PC-9 (cell line): ENCODE measurements at regions not wholly inside any gene's neighbourhood (a gene's known extent, or its start where the extent isn't known, plus 50 kb on each side); places are given as distances from the start of the nearest gene placed in this dataset.

Experiments
- BruUV-seq: library from RNA; stranded (reverse); fragments of 400-500 nt; replicated peaks from 2 replicates; lab custom pipeline; 2021; lab: Mats Ljungman, UMichigan
- CTCF ChIA-PET: fragments of 300-600 bp; sonication (Branson Sonifier 250); formaldehyde crosslinking; loops from one replicate; lab custom pipeline; 2022; ENCODE audit warnings: antibody characterized with exemption; lab: Charles Lee
- POLR2A ChIA-PET: fragments of 300-600 bp; sonication (Branson Sonifier 250); formaldehyde crosslinking; loops from one replicate; lab custom pipeline; 2022; ENCODE audit warnings: antibody characterized with exemption; ENCODE audit not compliant: unreplicated experiment; lab: Charles Lee
- DNase-seq, 2 experiments: peaks; one replicate each; pipeline versions ENCODE4 v3.0.0 to v3.0.0-alpha.2; 2015 to 2022; ENCODE audit warnings: mixed read lengths in 1 of 2
- H2AFZ ChIP-seq: fragments of 200-600 bp; sonication (generic); 2 replicates; pipeline ENCODE4 v1.8.1; 2017; ENCODE audit warnings: antibody characterized with exemption
- H3F3A ChIP-seq: fragments of 200-600 bp; sonication (generic); 2 replicates; pipeline ENCODE4 v1.8.1; 2017; ENCODE audit warnings: antibody characterized with exemption, mild to moderate bottlenecking, low read depth; ENCODE audit not compliant: insufficient read depth
- H3K27ac ChIP-seq: fragments of 200-600 bp; sonication (generic); 2 replicates; pipeline ENCODE4 v1.6.1; 2016; ENCODE audit warnings: mixed run types
- H3K27me3 ChIP-seq: fragments of 200-600 bp; sonication (generic); 2 replicates; pipeline ENCODE4 v1.6.1; 2016; ENCODE audit warnings: low read depth, mixed run types; ENCODE audit not compliant: insufficient read depth
- H3K36me3 ChIP-seq: fragments of 200-600 bp; sonication (generic); 2 replicates; pipeline ENCODE4 v1.6.1; 2016; ENCODE audit warnings: low read depth, mixed run types
- H3K4me1 ChIP-seq: fragments of 200-600 bp; sonication (generic); replicated peaks from 2 replicates; pipeline ENCODE4 v1.6.1; 2016; ENCODE audit warnings: mixed run types; ENCODE audit not compliant: insufficient read depth
- H3K4me2 ChIP-seq: fragments of 200-600 bp; sonication (generic); 2 replicates; pipeline ENCODE4 v1.6.1; 2017; ENCODE audit warnings: mixed run types
- H3K4me3 ChIP-seq: fragments of 200-600 bp; sonication (generic); 2 replicates; pipeline ENCODE4 v1.6.1; 2016; ENCODE audit warnings: mixed run types
- H3K79me2 ChIP-seq: fragments of 200-600 bp; sonication (generic); 2 replicates; pipeline ENCODE4 v1.6.1; 2017; ENCODE audit warnings: low read depth, mixed run types
- H3K9me2 ChIP-seq: fragments of 200-600 bp; sonication (generic); 2 replicates; pipeline ENCODE4 v1.8.1; 2017; ENCODE audit warnings: mild to moderate bottlenecking; ENCODE audit not compliant: insufficient read depth
- H3K9me3 ChIP-seq: fragments of 200-600 bp; sonication (generic); 2 replicates; pipeline ENCODE4 v1.8.1; 2016; ENCODE audit warnings: low read depth; ENCODE audit not compliant: insufficient read depth
- H4K20me1 ChIP-seq: fragments of 200-600 bp; sonication (generic); 2 replicates; pipeline ENCODE4 v1.8.1; 2017; ENCODE audit not compliant: insufficient read depth
- CTCF ChIP-seq: fragments of 200-600 bp; sonication (generic); conservative IDR thresholded peaks from 2 replicates; pipeline ENCODE4 v1.6.1; 2017; ENCODE audit warnings: mixed run types, antibody characterized with exemption, mild to moderate bottlenecking, moderate library complexity
- EZH2 ChIP-seq: fragments of 200-600 bp; sonication (generic); IDR thresholded peaks from 2 replicates; pipeline ENCODE4 v1.8.0; 2017; ENCODE audit warnings: antibody characterized with exemption, low read depth
- intact Hi-C: fragments of 100-400 bp; cut with micrococcal nuclease; formaldehyde crosslinking; loops from one replicate; pipeline ENCODE4 v1.10.0; 2022; ENCODE audit not compliant: unreplicated experiment

GRCh38 chr13:40309881-40310280, 356.6 kb downstream of the FOXO1 start:
- no TSS peak for BruUV-seq
- no peak overlapping the region for H2AFZ ChIP-seq
- intact Hi-C loops = no loop called here
- no peaks in the 10 kb centered on the region for H3K9me2 ChIP-seq
- H3K4me1 ChIP-seq = no peaks in the 10 kb centered on the region
- 0 out of 2 replicates have a peak, but pooled peaks cover 5% of the 10 kb centered on the region for H3K9me3 ChIP-seq
- H3K4me3 ChIP-seq = no peak overlapping the region
- TF ChIP-seq CTCF (no peak), EZH2 (no peak)
- no peaks in the 10 kb centered on the region for H3K36me3 ChIP-seq
- ChIA-PET POLR2A (interaction anchor here (0.6 kb wide), 1 partner anchor 32 kb away, joined by 5 read pairs; no protein-coding TSS in a partner anchor), CTCF (no interaction called here)
- no peak overlapping the region for H3K27ac ChIP-seq
- no peak for DNase-seq
- no peaks in the 10 kb centered on the region for H3F3A ChIP-seq
- no peaks in the 10 kb centered on the region for H4K20me1 ChIP-seq
- no peaks in the 10 kb centered on the region for H3K27me3 ChIP-seq
- H3K79me2 ChIP-seq = no peaks in the 10 kb centered on the region
- no peak overlapping the region for H3K4me2 ChIP-seq

GRCh38 chr13:40311356-40312101, 354.9 kb downstream of the FOXO1 start:
- H3F3A ChIP-seq = no peaks in the 10 kb centered on the region
- BruUV-seq = no TSS peak
- no peak overlapping the region for H3K4me3 ChIP-seq
- POLR2A ChIA-PET = no interaction called here
- CTCF ChIA-PET = interaction anchor here (0.6 kb wide), 1 partner anchor 191 kb away, joined by 4 read pairs; no protein-coding TSS in a partner anchor
- no peaks in the 10 kb centered on the region for H3K36me3 ChIP-seq
- H3K27ac ChIP-seq = no peak overlapping the region
- no peaks in the 10 kb centered on the region for H3K4me1 ChIP-seq
- no peaks in the 10 kb centered on the region for H4K20me1 ChIP-seq
- H3K9me3 ChIP-seq = no peaks in the 10 kb centered on the region
- H3K4me2 ChIP-seq = no peak overlapping the region
- no peak overlapping the region for H2AFZ ChIP-seq
- DNase-seq = no peak
- no peak for TF ChIP-seq EZH2
- TF ChIP-seq CTCF = no peak
- H3K9me2 ChIP-seq = no peaks in the 10 kb centered on the region
- no peaks in the 10 kb centered on the region for H3K27me3 ChIP-seq
- H3K79me2 ChIP-seq = no peaks in the 10 kb centered on the region
- intact Hi-C loops = no loop called here

- intact Hi-C loops = no loop called here
- H3F3A ChIP-seq = no peaks in the 10 kb centered on the region
- no peaks in the 10 kb centered on the region for H3K9me2 ChIP-seq
- no peak overlapping the region for H3K27ac ChIP-seq
- no peaks in the 10 kb centered on the region for H4K20me1 ChIP-seq
- no peak overlapping the region for H3K4me3 ChIP-seq
- H3K4me2 ChIP-seq = no peak overlapping the region
- no peak overlapping the region for H2AFZ ChIP-seq
- no peaks in the 10 kb centered on the region for H3K9me3 ChIP-seq
- no peaks in the 10 kb centered on the region for H3K79me2 ChIP-seq
- H3K36me3 ChIP-seq = no peaks in the 10 kb centered on the region
- CTCF ChIA-PET = no interaction called here
- TF ChIP-seq EZH2 = no peak
- no peak for TF ChIP-seq CTCF
- H3K4me1 ChIP-seq = no peaks in the 10 kb centered on the region
- no peak for DNase-seq
- no TSS peak for BruUV-seq
- H3K27me3 ChIP-seq = no peaks in the 10 kb centered on the region
- POLR2A ChIA-PET = no interaction called here
Measured at GRCh38 chr13:40313269-40314200, 352.9 kb downstream of the FOXO1 start.
